H1 (cell line): ENCODE measurements at regions not wholly inside any gene's neighbourhood (a gene's known extent, or its start where the extent isn't known, plus 50 kb on each side); places are given as distances from the start of the nearest gene placed in this dataset.

Source experiments
- CTCF ChIA-PET: fragments of 300-600 bp; sonication (Branson Sonifier 250); formaldehyde crosslinking; loops from one replicate; lab custom pipeline; 2021; ENCODE audit not compliant: partially characterized antibody; lab: Charles Lee
- POLR2A ChIA-PET: fragments of 300-600 bp; sonication (Branson Sonifier 250); formaldehyde crosslinking; loops from one replicate; lab custom pipeline; 2021; ENCODE audit warnings: inconsistent platforms; ENCODE audit not compliant: partially characterized antibody; lab: Charles Lee
- DNase-seq, 2 experiments: peaks; one replicate each; pipeline versions ENCODE4 v3.0.0 to v3.0.0-alpha.2; 2010 to 2022; ENCODE audit warnings: low spot score in 2 of 2, low read depth in 1 of 2, mixed read lengths in 1 of 2
- FAIRE-seq: peaks from 2 replicates; lab custom pipeline; 2011; peaks lifted over from hg19 to GRCh38; lab: Jason Lieb, UNC
- H2AFZ ChIP-seq: 2 replicates; pipeline ENCODE4 v1.8.1; 2012; ENCODE audit warnings: low read length, inconsistent platforms
- H2AK5ac ChIP-seq: 2 replicates; pipeline ENCODE4 v1.6.1; 2013; ENCODE audit warnings: low read depth, low read length
- H2BK120ac ChIP-seq: replicated peaks from 2 replicates; pipeline ENCODE3; 2013; ENCODE audit warnings: low read depth, low read length, inconsistent platforms
- H2BK12ac ChIP-seq: 2 replicates; pipeline ENCODE4 v1.6.1; 2013; ENCODE audit warnings: low read depth, low read length
- H2BK15ac ChIP-seq: 2 replicates; pipeline ENCODE4 v1.6.1; 2013; ENCODE audit warnings: low read length
- H2BK20ac ChIP-seq: 2 replicates; pipeline ENCODE4 v1.6.1; 2013; ENCODE audit warnings: low read length
- H2BK5ac ChIP-seq: 2 replicates; pipeline ENCODE4 v1.6.1; 2013; ENCODE audit warnings: low read depth, low read length
- H3K14ac ChIP-seq: 2 replicates; pipeline ENCODE4 v1.6.1; 2013; ENCODE audit warnings: inconsistent platforms; ENCODE audit not compliant: insufficient read length
- H3K18ac ChIP-seq: 2 replicates; pipeline ENCODE4 v1.6.1; 2013; ENCODE audit warnings: low read length; ENCODE audit errors: extremely low read depth
- H3K23ac ChIP-seq: 2 replicates; pipeline ENCODE4 v1.6.1; 2013; ENCODE audit warnings: inconsistent platforms; ENCODE audit not compliant: insufficient read length
- H3K23me2 ChIP-seq: 2 replicates; pipeline ENCODE4 v1.6.1; 2013; ENCODE audit warnings: low read depth, low read length
- H3K27ac ChIP-seq: 2 replicates; pipeline ENCODE4 v1.6.1; 2011; ENCODE audit warnings: low read depth, low read length, inconsistent platforms
- H3K27me3 ChIP-seq, 4 experiments: replicated peaks in 1 of 4; 1 replicate in 1 of 4; 2 replicates in 3 of 4; pipeline versions ENCODE4 v1.6.1 to v1.8.1; 2011 to 2013; ENCODE audit warnings: low read length in 3 of 4, mild to moderate bottlenecking in 3 of 4, inconsistent platforms in 2 of 4, mixed read lengths in 2 of 4, moderate library complexity in 1 of 4; ENCODE audit not compliant: control insufficient read depth in 3 of 4, insufficient read depth in 3 of 4; ENCODE audit errors: extremely low read depth in 1 of 4
- H3K36me3 ChIP-seq, 4 experiments: 2 replicates each; pipeline versions ENCODE4 v1.6.1 to v1.8.1; 2011 to 2013; ENCODE audit warnings: mild to moderate bottlenecking in 4 of 4, low read length in 3 of 4, moderate library complexity in 2 of 4, control low read depth in 1 of 4, inconsistent platforms in 1 of 4; ENCODE audit not compliant: insufficient read depth in 4 of 4, control insufficient read depth in 2 of 4
- H3K4ac ChIP-seq: replicated peaks from 2 replicates; pipeline ENCODE3; 2013; ENCODE audit warnings: low read length, low read depth, mixed read lengths, inconsistent platforms; ENCODE audit not compliant: insufficient read length
- H3K4me1 ChIP-seq, 4 experiments: replicated peaks in 1 of 4; 1 replicate in 1 of 4; 2 replicates in 3 of 4; pipeline versions ENCODE4 v1.6.1 to v1.8.1; 2011 to 2013; ENCODE audit warnings: low read length in 3 of 4, inconsistent platforms in 2 of 4, mixed read lengths in 1 of 4; ENCODE audit not compliant: insufficient read depth in 4 of 4, control insufficient read depth in 3 of 4
- H3K4me2 ChIP-seq, 2 experiments: 2 replicates each; pipeline versions ENCODE4 v1.6.1 to v1.8.1; 2011 to 2013; ENCODE audit warnings: low read depth in 2 of 2, low read length in 2 of 2, control low read depth in 1 of 2, inconsistent platforms in 1 of 2, mild to moderate bottlenecking in 1 of 2; ENCODE audit not compliant: insufficient read depth in 1 of 2
- H3K4me3 ChIP-seq, 4 experiments: fragments of 200-600, 300-600 bp in 1 of 4; sonication (generic), shearing (Covaris generic), sonication (Bioruptor Twin) in 1 of 4; 2 replicates each; pipeline versions ENCODE4 v1.5.1 to v1.8.1; 2011 to 2016; ENCODE audit warnings: low read length in 4 of 4, low read depth in 3 of 4, control low read depth in 2 of 4, inconsistent platforms in 2 of 4, mild to moderate bottlenecking in 2 of 4, mixed read lengths in 1 of 4, moderate library complexity in 1 of 4; ENCODE audit not compliant: insufficient read depth in 2 of 4; ENCODE audit errors: extremely low read depth in 1 of 4
- H3K56ac ChIP-seq: replicated peaks from 2 replicates; pipeline ENCODE3; 2013; ENCODE audit warnings: low read depth, mild to moderate bottlenecking, mixed read lengths, low read length, inconsistent platforms; ENCODE audit not compliant: insufficient read length
- H3K79me1 ChIP-seq: 2 replicates; pipeline ENCODE4 v1.6.1; 2013; ENCODE audit warnings: low read depth, low read length, control low read depth
- H3K79me2 ChIP-seq, 2 experiments: 2 replicates each; pipeline versions ENCODE4 v1.6.1 to v1.8.1; 2012 to 2013; ENCODE audit warnings: low read length in 2 of 2, mild to moderate bottlenecking in 2 of 2, inconsistent platforms in 1 of 2; ENCODE audit not compliant: insufficient read depth in 2 of 2, control insufficient read depth in 1 of 2
- H3K9ac ChIP-seq, 4 experiments: replicated peaks in 1 of 4; 1 replicate in 1 of 4; 2 replicates in 3 of 4; pipeline versions ENCODE4 v1.6.1 to v1.8.1; 2011 to 2013; ENCODE audit warnings: low read depth in 3 of 4, low read length in 3 of 4, control low read depth in 2 of 4, mild to moderate bottlenecking in 2 of 4, moderate library complexity in 2 of 4, inconsistent platforms in 1 of 4; ENCODE audit errors: extremely low read depth in 1 of 4
- H3K9me3 ChIP-seq, 2 experiments: 2 replicates each; pipeline versions ENCODE4 v1.6.1 to v1.8.1; 2012 to 2013; ENCODE audit warnings: mild to moderate bottlenecking in 2 of 2, moderate library complexity in 2 of 2, control low read depth in 1 of 2, inconsistent platforms in 1 of 2, low read depth in 1 of 2, low read length in 1 of 2, mixed read lengths in 1 of 2; ENCODE audit not compliant: insufficient read depth in 2 of 2
- H4K20me1 ChIP-seq, 2 experiments: replicated peaks in 1 of 2; 2 replicates each; pipeline versions ENCODE3 to v1.8.1; 2011 to 2013; ENCODE audit warnings: inconsistent platforms in 2 of 2, low read length in 2 of 2, mild to moderate bottlenecking in 1 of 2; ENCODE audit not compliant: insufficient read depth in 2 of 2, control insufficient read depth in 1 of 2
- H4K5ac ChIP-seq: 2 replicates; pipeline ENCODE4 v1.6.1; 2013; ENCODE audit warnings: low read length, low read depth, mixed read lengths, inconsistent platforms; ENCODE audit not compliant: insufficient read length
- H4K8ac ChIP-seq: 2 replicates; pipeline ENCODE4 v1.8.0; 2013; ENCODE audit warnings: mild to moderate bottlenecking, moderate library complexity, low read length, inconsistent platforms; ENCODE audit not compliant: insufficient read depth; ENCODE audit errors: extremely low read depth
- H4K91ac ChIP-seq: replicated peaks from 2 replicates; pipeline ENCODE3; 2013; ENCODE audit warnings: low read length, mixed read lengths, inconsistent platforms; ENCODE audit not compliant: insufficient read length
- ASH2L ChIP-seq: fragments of 200-600, 300-600 bp; sonication (generic); IDR thresholded peaks from one replicate; pipeline ENCODE4 v1.7.1; 2017; ENCODE audit warnings: low read length
- CHD2 ChIP-seq: IDR thresholded peaks from 2 replicates; pipeline ENCODE4 v1.6.1; 2012; ENCODE audit warnings: low read length, improper control_type of control experiment
- CREB1 ChIP-seq: IDR thresholded peaks from 2 replicates; pipeline ENCODE4 v1.6.1; 2012; ENCODE audit warnings: inconsistent platforms
- CTCF ChIP-seq, 3 experiments: IDR thresholded peaks; 1 replicate in 2 of 3; 2 replicates in 1 of 3; pipeline versions ENCODE4 v1.5.1 to v1.6.1; 2011; ENCODE audit warnings: low read length in 3 of 3, mild to moderate bottlenecking in 3 of 3, inconsistent platforms in 2 of 3, low read depth in 1 of 3, moderate library complexity in 1 of 3; ENCODE audit not compliant: insufficient read depth in 1 of 3; ENCODE audit errors: control extremely low read depth in 1 of 3
- E2F6 ChIP-seq: IDR thresholded peaks from 2 replicates; pipeline ENCODE4 v1.6.1; 2012; ENCODE audit warnings: inconsistent platforms
- HDAC6 ChIP-seq: IDR thresholded peaks from one replicate; pipeline ENCODE4 v1.7.1; 2012; ENCODE audit warnings: low read depth, mild to moderate bottlenecking, inconsistent platforms, low read length, moderate library complexity
- JUND ChIP-seq: IDR thresholded peaks from 2 replicates; pipeline ENCODE4 v1.6.1; 2011; ENCODE audit warnings: mild to moderate bottlenecking, improper control_type of control experiment, low read length
- KDM1A ChIP-seq: fragments of 200-600, 300-600 bp; sonication (generic); IDR thresholded peaks from 2 replicates; pipeline ENCODE4 v1.7.1; 2016; ENCODE audit warnings: mild to moderate bottlenecking, low read length, borderline replicate concordance
- RBBP5 ChIP-seq: IDR thresholded peaks from 2 replicates; pipeline ENCODE4 v1.7.1; 2012; ENCODE audit warnings: low read depth, mild to moderate bottlenecking, inconsistent platforms, low read length, moderate library complexity, borderline replicate concordance
- RNF2 ChIP-seq: fragments of 200-900, 300-1000 bp; sonication (generic); IDR thresholded peaks from 2 replicates; pipeline ENCODE4 v1.7.1; 2016; ENCODE audit warnings: borderline replicate concordance, low read depth, mild to moderate bottlenecking, antibody characterized with exemption, low read length; ENCODE audit not compliant: poor library complexity, severe bottlenecking; ENCODE audit errors: missing control alignments
- SIX5 ChIP-seq: IDR thresholded peaks from 2 replicates; pipeline ENCODE4 v1.6.1; 2011; ENCODE audit warnings: mild to moderate bottlenecking, low read depth, low read length
- SP2 ChIP-seq: IDR thresholded peaks from 2 replicates; pipeline ENCODE4 v1.6.1; 2012; ENCODE audit warnings: mild to moderate bottlenecking, low read length, inconsistent platforms
- TCF12 ChIP-seq: IDR thresholded peaks from 2 replicates; pipeline ENCODE4 v1.6.1; 2011; ENCODE audit warnings: low read depth, mild to moderate bottlenecking, low read length
- WGBS, 2 experiments: shearing (Covaris generic) in 1 of 2; methylation state at CpG; one replicate each; pipeline versions ENCODE4 v1.1.6 to v1.1.7; 2013 to 2015; ENCODE audit warnings: low lambda C conversion rate in 2 of 2, mixed read lengths in 2 of 2, inconsistent platforms in 1 of 2, low coverage in 1 of 2, missing lambda C conversion rate in 1 of 2; ENCODE audit not compliant: insufficient replicate concordance in 2 of 2, insufficient coverage in 1 of 2, insufficient read length in 1 of 2; ENCODE audit errors: extremely low coverage in 1 of 2, missing lambda C conversion rate in 1 of 2; 5-methylcytosine and 5-hydroxymethylcytosine counted together

GRCh38 chrX:121238093-121238492 lies 190.7 kb downstream of the GLUD2 start:
- Histone ChIP-seq H2BK120ac (no peak overlapping the region), H2BK12ac (no peak overlapping the region), H4K20me1 (no peaks in the 10 kb centered on the region), H3K27me3 (no peaks in the 10 kb centered on the region), H2AK5ac (no peak overlapping the region), H3K23ac (no peak overlapping the region), H4K8ac (no peak overlapping the region), H3K56ac (no peak overlapping the region), H3K79me2 (no peaks in the 10 kb centered on the region), H4K91ac (no peak overlapping the region), H3K36me3 (no peaks in the 10 kb centered on the region), H3K9me3 (peaks cover 0 to 3% of the 10 kb centered on the region in 2 experiments; a peak in 3 of 4 replicates), H3K79me1 (no peaks in the 10 kb centered on the region), H2AFZ (no peak overlapping the region), H2BK15ac (no peak overlapping the region), H2BK20ac (no peak overlapping the region), H3K18ac (no peak overlapping the region), H3K9ac (no peak overlapping the region), H3K4me1 (no peaks in the 10 kb centered on the region), H3K23me2 (no peaks in the 10 kb centered on the region), H2BK5ac (no peak overlapping the region), H3K4ac (no peak overlapping the region), H4K5ac (no peak overlapping the region), H3K4me2 (no peak overlapping the region), H3K27ac (no peak overlapping the region), H3K14ac (no peak overlapping the region), H3K4me3 (no peak overlapping the region)
- ChIA-PET CTCF (no interaction called here), POLR2A (no interaction called here)
- FAIRE-seq (no peak), DNase-seq (no peak)
- 43% methylated on average over 1 of the region's 1 CpG; no CpG with 5 or more reads in 1 of the 2 experiments for WGBS, 2 experiments
- TF ChIP-seq E2F6 (no peak), TCF12 (no peak), KDM1A (no peak), CHD2 (no peak), HDAC6 (no peak), CREB1 (no peak), SIX5 (no peak), CTCF (IDR thresholded peaks at IDR 0.05; ENCODE audit: control extremely low read depth in 1 of 3, insufficient read depth in 1 of 3, low read depth in 1 of 3, low read length in 3 of 3) (no peak), RBBP5 (no peak), JUND (no peak), SP2 (no peak), RNF2 (no peak), ASH2L (no peak)
